ENCODE measurements at regions not wholly inside any gene's neighbourhood (a gene's known extent, or its start where the extent isn't known, plus 50 kb on each side); places are given as distances from the start of the nearest gene placed in this dataset.
"Not testable (repeated sequence)": the region's sequence is repeated elsewhere in the genome, so short reads cannot be mapped to it uniquely, and the experiment has no call there.

DNA sequence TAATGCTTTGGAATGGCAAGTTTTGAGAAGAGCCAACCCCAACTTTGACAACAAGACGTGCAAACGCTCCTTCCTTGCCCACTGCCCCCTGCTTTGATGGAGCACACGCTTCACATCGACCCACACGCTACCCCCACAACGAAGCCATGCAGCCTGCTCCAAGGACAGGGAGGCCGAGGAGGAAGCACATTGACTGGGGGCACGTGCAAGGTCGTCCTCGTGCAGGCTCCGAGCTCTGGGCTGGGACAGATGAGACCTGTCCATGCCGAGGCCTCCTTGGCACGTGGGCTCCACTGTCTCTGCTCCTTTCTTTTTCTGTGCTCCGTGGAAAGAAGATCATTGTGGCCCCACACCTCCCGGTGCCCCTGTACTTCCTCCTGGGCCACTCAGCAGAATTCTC lies 309.0 kb downstream of the TEX29 start:
- DNase-seq, result no peak

DNA sequence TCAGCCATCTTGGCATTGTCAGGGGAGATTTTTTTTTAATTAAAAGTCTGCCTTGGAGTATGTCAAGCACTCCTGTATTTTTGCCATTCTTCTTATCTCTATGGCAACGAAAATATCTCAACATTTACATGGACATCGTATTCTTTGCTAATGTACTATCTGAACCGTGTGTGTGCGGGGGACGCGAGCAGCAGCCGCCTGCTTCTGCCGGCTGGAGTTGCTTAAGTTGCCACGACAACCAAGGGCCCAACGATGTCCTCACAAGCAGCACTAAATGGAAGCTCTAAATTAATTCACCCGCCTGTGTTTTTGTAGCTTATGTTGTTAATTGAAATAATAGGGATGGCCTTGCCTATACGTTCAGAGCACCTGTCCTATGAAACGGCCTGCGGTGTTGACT lies 309.5 kb downstream of the TEX29 start:
- DNase-seq, result no peak

DNA sequence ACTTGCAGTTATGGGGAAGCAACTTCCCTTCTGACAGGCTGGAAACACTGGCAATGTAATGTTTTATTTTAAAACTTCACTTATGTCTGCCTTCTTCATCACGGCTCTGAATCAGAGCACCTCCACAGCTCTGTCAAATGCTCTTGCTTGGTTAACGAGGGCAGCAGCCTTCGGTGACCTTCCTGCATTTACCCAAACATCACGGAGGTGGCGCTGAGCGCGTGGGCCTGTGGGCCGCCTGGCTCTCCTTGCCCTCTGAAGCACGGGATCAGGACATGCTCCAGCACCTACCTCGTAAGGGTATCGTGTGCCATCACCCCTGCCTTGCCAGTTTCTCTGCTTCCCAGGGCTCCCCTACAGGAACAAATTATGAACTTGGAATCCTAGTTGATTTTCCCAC lies 310.0 kb downstream of the TEX29 start:
- DNase-seq, result peak; percentile 20

DNA sequence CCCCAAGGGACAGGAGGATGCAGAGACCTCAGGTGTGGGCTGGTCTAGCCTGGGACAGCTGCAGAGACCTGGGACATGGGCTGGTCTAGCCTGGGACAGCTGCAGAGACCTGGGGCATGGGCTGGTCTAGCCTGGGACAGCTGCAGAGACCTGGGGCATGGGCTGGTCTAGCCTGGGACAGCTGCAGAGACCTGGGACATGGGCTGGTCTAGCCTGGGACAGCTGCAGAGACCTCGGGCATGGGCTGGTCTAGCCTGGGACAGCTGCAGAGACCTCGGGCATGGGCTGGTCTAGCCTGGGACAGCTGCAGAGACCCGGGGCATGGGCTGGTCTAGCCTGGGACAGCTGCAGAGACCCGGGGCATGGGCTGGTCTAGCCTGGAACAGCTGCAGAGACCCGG lies 310.8 kb downstream of the TEX29 start:
- DNase-seq, result not testable (repeated sequence)

DNA sequence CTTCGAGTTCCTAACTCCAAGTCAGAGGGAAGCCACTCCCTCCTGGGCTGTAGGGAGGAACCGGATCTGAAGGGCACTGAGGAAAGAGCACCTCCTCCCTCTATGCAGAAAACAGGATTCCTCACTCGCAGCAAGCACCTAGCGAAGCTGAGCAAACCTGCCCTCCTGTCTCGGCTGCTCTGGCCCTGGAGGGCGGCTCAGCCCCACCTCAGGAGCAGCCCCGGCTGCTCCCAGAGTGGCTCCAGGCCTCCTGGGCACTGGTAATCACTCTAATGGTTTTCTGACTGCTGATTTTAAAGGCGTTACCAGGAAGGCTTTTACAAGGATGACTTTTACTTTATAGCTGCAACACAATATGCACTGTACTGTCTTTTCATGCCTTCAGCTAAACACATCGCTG lies 312.5 kb downstream of the TEX29 start:
- peak; percentile 18 for DNase-seq

DNA sequence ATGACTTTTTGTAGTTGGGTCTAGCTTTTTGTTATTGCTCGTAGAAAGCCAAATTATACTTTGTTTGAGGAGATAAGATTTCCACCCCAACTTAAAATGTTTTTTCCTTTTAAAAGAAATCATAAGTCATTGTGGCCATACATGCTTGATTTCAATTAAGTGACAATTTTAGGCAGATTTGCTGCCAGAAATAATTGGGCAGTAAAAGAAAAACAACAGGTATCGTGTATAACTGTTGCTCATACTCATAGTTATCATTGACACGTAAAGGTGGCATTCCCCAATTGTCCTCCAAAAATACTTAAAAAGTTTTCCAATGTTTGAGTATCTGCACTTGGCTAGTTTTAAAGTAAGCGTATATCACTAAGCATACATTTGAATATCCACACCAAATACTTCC lies 313.0 kb downstream of the TEX29 start:
- DNase-seq, result no peak

DNA sequence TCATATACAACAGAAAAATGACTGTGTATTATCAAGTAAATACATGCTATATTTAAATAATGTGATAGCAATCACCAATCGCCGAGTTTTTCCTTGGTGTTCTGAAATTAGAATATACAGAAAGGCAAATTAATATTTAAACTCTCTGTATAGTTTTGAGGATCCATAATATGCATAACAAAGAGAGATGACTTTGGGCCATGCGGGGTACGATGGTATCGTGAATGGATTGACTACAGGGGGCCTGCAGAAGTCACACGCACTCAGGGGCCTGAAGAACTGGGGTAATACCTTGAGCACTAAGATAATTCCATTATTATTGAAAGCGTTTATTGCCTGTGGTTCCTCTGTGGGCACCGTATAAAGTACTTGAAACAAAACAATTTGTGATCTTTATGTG lies 314.0 kb downstream of the TEX29 start:
- no peak for DNase-seq

DNA sequence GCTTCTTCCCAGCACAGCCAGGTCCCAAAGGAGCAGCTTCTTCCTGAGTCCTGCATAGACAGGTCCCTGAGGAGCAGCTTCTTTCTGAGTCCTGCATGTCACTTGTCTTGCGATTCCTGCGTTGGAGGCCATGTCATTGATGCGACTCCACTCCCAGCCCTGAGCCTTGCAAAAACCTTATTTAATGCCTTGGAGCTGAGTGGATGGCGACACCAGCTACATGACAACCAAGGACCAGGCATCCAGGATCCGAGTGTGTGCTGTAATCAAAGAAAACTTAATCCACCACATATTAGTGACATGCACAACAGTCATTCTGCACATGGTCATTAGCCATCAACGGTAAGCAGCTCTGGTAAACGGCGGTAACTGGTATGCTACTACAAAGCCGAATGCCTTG lies 315.8 kb downstream of the TEX29 start:
- DNase-seq, result no peak

DNA sequence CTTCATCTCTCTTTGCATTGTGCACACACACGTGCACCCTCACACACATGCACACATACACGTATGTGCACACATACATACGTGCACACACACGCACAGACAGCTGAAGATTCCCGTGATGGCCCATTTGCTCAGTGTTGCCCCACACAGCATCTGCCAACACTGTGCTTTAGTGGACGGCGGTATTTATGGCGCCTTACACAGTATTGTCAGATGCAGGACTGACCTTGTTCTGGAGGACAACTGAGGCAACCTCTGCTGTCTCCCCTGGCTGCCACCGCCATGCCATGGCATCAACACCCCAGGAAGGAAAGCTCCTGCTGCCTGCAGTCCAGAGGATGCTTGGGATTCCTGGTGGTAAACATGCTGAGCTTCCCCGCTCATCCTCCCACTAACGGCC lies 316.4 kb downstream of the TEX29 start:
- no peak for DNase-seq

DNA sequence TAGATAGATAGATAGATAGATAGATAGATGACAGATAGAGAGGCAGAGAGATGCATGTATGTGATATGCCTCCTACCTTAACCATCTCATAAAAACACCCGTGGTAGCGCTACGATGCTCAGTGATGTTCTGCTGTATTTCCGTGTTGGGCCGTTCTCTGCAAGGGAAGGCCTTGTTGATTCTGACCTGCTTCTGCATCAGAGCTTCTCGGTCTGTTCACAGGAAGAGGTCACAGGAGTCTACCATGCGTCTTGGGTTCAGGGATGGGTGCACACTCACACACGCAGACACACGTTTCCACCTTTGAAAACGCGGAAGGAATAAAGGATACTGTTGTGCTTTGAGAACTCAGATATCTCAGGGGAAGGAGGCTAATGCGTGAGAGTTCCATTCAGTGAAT lies 316.9 kb downstream of the TEX29 start:
- no peak for DNase-seq

DNA sequence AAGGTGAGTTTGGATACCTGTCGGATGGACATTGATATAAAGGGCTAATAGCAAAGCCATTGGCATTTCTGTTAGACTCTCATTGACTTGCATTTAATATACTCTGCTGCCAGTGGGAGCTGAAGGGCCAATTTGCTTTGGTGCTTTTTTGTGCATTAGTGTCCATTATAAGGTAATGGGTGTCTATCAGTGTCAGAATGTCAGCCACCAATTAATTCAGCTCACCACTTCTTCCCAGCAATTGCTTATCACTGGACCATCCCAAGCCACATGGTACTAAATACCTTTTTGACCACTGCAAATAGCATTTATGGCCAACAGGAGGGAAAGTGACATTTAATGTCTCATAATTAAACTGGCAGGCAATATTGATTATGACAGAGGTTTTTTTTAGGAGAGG lies 317.8 kb downstream of the TEX29 start:
- DNase-seq, result no peak

DNA sequence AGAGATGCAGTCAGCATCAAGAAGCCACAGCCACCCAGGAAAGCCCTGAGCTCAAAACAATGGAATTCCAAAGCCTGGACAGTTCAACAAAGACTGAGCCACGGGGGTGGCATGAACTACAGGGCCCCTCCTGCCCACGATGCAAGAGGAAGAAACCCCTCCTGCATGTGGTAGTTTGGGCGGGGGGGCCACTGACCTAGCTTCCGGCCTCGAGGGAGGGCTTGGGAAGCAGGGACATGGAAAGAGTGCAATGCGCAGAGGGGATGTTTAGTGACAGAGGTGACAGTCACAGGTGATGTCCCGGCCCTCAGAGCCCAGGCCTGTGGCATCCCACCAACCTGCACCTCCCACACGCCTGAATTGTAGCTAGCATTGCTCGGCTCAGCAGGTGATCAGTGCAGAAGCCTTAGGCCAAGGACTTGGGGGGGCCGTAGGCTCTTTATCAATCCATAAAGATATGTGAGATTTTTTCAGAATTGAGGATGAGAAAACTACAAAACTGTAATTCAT lies 318.8 kb downstream of the TEX29 start:
- no peak for DNase-seq

DNA sequence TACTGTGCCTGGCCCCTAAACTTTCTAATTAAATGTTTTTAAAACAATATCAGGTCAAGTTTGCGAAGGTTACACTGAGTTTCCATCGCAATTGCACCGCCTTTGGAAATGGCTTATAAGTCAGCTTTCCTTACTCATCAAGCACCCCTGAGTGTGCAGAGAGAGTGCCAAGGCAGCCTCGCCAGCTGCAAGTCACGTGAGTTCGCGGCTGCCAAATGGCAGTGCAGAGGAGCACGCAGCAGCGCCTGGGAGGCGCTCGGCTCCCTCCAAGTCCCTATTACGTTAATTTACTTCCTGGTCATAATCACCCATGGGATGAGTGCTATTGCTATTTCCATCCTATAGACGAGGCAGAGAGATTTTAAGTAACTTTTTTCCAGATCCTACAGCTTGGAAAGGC lies 319.6 kb downstream of the TEX29 start:
- no peak for DNase-seq

DNA sequence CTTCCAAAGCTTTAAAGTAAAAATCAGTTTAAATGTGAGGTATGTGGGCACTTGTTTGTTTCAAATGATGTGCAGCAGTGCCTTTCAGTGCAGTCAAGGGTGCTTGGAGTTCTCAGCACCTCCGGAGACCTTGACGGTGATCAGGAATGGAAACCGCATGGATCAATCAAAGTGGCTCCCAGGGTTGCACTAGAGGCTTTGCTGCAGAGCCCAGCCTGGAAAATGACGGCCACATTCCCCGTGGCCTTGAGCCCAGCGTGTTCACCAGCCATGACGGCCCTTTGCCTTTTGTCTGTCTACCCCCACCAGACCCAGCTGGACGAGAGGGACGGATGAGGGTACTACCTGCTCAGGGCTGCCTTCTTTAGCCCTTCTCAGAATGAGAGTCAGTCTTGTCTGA lies 320.0 kb downstream of the TEX29 start:
- DNase-seq, result no peak

DNA sequence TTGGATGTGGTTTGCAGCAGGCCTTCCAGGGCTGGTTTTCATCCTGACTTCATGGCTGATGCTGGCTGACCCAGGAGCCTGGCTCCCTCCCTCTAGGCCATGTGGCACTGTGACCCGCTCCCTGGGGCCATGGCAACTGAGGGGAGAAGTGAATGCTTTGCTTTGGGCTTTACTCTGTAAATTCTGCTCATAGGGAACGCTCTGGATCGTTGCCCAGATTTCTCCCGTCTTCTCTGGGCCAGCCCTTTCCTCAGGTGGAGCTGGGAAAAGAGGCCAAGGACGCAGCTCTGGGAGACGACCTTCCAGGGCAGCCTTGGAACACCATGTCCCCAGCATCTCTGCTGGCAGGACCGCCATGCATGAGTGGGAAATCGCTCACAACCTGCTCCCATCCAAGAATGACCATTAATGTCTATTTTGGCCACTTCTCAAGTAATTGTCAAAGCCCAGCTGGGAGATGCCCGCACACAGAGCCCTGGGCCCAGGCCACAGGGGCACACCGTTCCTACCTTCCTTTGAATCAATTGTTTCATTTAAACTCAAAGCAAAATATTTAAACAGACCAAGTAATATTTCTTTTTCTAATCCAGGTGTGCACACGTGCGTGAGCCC lies 321.8 kb downstream of the TEX29 start:
- no peak for DNase-seq

DNA sequence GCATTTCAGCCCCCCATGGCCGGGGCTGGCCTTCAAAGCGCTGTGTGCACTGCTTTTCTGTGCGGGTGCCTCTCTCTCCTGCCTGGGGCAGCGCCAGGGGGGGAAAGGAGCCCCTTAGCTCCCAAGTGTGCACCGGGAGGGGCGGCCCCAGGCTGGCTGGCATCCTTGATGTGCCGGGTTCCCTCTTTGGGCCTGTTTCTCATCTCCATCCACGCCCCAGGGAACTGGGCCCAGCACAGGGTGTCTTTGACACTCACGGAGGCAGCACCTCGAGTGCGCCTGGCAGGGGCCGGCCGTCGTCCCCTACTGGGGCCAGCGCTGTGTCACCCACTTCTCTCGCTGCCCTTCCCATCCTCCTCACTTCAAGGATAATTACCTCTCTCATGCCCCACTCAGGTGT lies 324.3 kb downstream of the TEX29 start:
- DNase-seq, result no peak

DNA sequence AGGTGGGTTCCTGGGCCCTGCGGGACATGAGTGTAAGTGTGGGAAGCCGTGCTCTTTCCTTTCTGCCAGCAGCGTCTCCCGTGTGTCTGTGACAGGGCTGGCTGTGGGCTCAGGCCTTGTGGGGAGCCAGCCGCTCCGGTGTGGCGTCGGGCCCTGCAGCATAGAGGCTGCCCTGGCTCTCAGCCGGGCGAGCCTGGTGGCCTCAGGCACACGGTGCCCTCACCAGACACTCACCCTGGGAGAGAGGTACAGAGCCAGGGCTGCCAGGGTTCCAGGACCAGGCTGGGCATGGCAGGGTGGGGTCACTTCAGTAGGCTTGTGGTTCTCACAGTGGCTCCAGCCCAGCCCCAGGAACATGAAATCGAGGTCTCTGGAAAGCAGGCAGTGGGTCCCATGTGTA lies 324.8 kb downstream of the TEX29 start:
- no peak for DNase-seq

DNA sequence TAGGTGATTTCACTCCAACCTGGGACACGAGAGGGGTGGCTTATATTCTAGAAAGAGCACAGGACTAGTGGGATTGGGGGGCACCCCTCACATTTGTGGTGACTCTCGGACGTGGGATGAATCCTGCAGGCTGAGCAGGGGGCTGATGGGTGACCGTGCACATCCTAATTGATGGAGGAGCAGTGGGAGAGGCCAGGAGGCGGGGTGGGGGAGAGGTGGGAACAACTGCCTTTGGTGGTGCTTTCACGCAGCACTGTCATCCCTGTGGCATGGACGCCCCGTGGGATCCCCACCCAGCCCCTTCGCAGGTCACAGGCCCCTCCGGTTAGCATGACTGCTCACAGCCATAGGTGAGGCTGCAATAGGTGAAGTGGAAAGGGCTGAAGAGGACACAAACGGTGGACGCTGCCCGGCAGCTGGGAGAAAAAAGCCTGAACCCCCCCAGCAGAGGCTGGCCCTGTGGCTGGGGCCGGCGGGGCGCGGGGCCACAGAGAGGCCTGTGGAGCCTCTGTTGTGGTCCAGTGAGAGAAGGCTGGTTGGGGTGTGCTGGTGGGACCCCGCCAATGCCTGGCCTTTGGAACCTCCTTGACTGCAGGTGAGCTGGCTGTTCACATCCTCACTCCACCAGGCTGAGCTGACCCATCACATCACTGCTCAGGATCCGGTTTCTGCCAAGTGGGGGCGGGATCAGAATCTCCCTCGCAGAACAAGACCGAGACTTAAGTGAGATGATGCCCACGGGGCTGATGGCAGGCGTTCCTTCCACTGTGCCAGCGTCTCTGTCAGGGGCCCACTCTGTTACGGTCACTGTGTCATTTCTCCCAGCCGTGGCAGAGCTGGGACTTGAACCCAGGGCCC lies 325.4 kb downstream of the TEX29 start:
- DNase-seq, result no peak

DNA sequence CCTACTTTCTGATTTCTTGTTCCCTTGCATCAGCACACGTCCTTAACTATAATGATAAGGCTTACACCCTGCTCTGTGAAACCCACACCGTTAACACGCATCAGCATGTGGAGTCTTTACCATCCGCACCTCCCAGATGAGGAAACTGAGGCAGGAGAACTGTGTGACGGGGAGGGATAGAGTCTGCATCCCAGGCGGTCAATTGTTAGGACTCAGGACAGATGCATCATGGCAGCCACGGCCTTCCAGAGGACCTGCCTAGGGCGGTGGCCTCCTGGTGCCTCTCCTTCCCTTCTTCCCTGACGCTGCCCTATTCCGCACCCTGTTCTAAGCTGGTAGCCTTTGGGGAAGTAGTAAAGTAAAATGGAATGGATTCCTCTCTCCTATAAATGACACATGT lies 326.0 kb downstream of the TEX29 start:
- DNase-seq, result no peak

DNA sequence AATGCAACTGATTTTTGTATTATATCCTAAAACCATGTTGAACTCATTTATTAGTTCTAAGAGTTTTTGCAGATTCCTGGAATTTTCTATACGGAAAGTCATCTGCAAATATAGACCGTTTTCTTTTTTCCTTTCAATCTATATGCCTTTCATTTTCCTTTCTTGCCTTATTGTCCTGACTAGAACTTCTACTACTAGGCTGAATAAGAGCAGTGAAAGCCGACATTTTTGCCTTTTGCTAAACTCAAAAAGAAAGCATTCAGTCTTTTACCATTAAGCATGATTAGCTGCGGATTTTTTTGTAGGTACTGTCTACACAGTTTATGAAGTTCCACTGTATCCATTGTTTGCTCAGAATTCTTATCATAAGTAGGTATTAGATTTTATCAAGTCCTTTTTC lies 328.4 kb downstream of the TEX29 start:
- no peak for DNase-seq

DNA sequence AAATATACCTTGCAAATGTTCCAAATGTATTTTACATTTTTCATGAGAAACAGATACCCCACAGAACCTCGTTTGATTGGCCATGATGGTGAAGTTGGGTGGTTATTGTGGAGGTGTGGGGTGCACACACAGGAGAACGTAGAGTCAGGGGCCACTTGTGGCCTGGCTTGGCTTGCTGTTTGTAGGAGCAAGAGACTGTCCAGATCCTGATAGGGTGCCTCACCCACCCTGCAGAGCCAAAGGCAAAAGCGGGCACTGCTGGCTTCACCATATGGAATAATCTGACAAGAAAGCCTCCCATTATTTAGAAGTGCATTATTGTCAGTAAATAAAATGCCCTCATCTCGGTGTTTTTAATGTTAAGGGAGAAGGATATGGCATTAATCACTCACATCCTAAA lies 330.2 kb downstream of the TEX29 start:
- no peak for DNase-seq

DNA sequence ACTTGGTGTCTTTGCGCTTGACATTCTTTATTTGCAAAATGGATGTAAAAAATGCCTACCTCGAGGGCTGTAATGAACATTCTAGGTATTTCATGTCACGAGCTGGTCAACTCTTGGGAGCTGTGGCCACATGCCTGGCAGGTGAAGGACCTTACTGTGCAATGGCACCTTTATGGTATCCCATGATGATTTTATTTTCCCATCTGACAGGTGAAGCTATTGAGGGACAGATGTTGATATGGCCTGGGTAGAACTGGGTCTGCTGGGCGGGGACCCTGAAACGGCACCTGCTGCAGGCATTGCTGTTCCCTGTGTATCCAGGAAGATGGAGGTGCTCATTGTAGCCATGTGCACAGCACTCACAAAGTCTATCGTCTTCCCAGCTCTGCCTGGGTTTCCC lies 332.2 kb downstream of the TEX29 start:
- no peak for DNase-seq

DNA sequence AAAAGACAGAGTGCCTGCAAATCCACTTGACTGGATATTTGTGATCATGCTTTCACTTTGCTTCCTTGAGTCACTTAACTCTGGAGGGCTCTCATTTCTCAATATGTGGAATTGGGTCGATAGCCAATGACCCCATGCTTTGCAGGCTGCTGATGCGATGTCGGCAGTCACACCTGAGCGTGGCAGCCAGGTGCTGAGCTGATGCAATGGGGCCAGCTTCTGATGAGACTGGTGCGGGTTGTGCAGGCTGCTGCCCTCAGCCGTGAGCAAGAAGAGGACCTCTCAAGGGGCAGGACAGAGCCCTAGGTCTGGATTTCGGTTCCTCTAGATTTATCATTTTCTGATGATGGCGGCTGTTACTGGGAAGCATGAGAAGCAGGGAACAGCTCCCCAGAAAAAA lies 334.1 kb downstream of the TEX29 start:
- no peak for DNase-seq

DNA sequence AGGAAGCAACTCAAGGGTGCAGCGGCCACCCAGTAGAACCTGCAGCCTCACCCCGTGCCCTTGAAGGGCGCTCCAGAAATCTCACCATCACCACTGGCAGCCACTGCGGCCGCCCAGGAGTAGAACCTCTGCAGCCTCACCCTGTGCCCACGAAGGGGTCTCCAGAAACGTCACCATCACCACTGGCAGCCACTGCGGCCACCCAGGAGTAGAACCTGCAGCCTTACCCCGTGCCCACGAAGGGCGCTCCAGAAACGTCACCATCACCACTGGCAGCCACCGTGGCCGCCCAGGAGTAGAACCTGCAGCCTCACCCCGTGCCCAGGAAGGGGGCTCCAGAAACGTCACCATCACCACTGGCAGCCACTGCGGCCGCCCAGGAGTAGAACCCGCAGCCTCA lies 336.0 kb downstream of the TEX29 start:
- no peak for DNase-seq

DNA sequence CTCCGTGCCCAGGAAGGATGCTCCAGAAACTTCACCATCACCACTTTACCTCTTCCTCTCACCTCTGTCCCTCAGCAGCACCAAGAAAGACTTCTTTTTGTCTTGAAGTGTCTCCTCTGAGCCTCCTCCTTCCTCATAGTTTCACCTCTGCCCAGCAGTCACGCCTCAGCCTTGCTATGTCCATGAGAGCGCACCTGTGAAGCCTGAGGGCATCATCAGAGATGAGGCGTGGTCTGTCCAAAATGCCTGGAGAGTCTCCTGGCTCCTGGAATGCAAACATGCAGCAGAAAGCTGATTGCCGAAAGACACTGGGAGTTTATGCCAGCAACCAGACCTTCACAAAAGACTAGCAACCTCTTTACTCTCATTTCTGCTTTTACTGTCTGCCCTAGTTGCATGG lies 336.6 kb downstream of the TEX29 start:
- DNase-seq, result no peak

All from NCI-H2107 (cell line).